ENCODE measurements at regions not wholly inside any gene's neighbourhood (a gene's known extent, or its start where the extent isn't known, plus 50 kb on each side); places are given as distances from the start of the nearest gene placed in this dataset.

GRCh38 chr13:105796081-105796480 lies 739.4 kb downstream of the EFNB2 start:
- DNase-seq (ENCODE audit: low read depth in 3 of 3) = no peak

GRCh38 chr13:105790923-105791322 lies 744.5 kb downstream of the EFNB2 start:
- no peak for DNase-seq (ENCODE audit: low read depth in 3 of 3)

GRCh38 chr13:105788530-105788929 lies 746.9 kb downstream of the EFNB2 start:
- DNase-seq (ENCODE audit: low read depth in 3 of 3) = no peak

GRCh38 chr13:105787632-105788031 lies 747.8 kb downstream of the EFNB2 start:
- no peak for DNase-seq (ENCODE audit: low read depth in 3 of 3)

- DNase-seq (ENCODE audit: low read depth in 3 of 3) = no peak
These were observed 750.0 kb downstream of the EFNB2 start for GRCh38 chr13:105785436-105785835.

GRCh38 chr13:105783261-105783660 lies 752.2 kb downstream of the EFNB2 start:
- no peak for DNase-seq (ENCODE audit: low read depth in 3 of 3)

GRCh38 chr13:105778196-105778595 lies 757.3 kb downstream of the EFNB2 start:
- no peak for DNase-seq (ENCODE audit: low read depth in 3 of 3)

- DNase-seq (ENCODE audit: low read depth in 3 of 3) = no peak
These were observed 760.6 kb downstream of the EFNB2 start for GRCh38 chr13:105774739-105775460.

- no peak for DNase-seq (ENCODE audit: low read depth in 3 of 3)
These were observed 761.5 kb downstream of the EFNB2 start for GRCh38 chr13:105773863-105774538.

GRCh38 chr13:105773241-105773640 lies 762.2 kb downstream of the EFNB2 start:
- DNase-seq (ENCODE audit: low read depth in 3 of 3) = no peak

GRCh38 chr13:105764486-105764885 lies 771.0 kb downstream of the EFNB2 start:
- no peak for DNase-seq (ENCODE audit: low read depth in 3 of 3)

GRCh38 chr13:105763851-105764250 lies 771.6 kb downstream of the EFNB2 start:
- DNase-seq (ENCODE audit: low read depth in 3 of 3) = no peak

GRCh38 chr13:105762096-105762495 lies 773.4 kb downstream of the EFNB2 start:
- no peak for DNase-seq (ENCODE audit: low read depth in 3 of 3)

GRCh38 chr13:105758918-105759860 lies 776.3 kb downstream of the EFNB2 start:
- DNase-seq (ENCODE audit: low read depth in 3 of 3) = no peak

- no peak for DNase-seq (ENCODE audit: low read depth in 3 of 3)
These were observed 794.7 kb downstream of the EFNB2 start for GRCh38 chr13:105740739-105741138.

GRCh38 chr13:105737688-105738087 lies 797.8 kb downstream of the EFNB2 start:
- DNase-seq (ENCODE audit: low read depth in 3 of 3) = no peak

- DNase-seq (ENCODE audit: low read depth in 3 of 3) = no peak
These were observed 800.2 kb downstream of the EFNB2 start for GRCh38 chr13:105735281-105735680.

GRCh38 chr13:105732806-105733529 lies 802.5 kb downstream of the EFNB2 start:
- DNase-seq (ENCODE audit: low read depth in 3 of 3) = no peak

GRCh38 chr13:105725887-105726286 lies 809.6 kb downstream of the EFNB2 start:
- DNase-seq (ENCODE audit: low read depth in 3 of 3) = no peak

- no peak for DNase-seq (ENCODE audit: low read depth in 3 of 3)
These were observed 814.4 kb downstream of the EFNB2 start for GRCh38 chr13:105721016-105721415.

GRCh38 chr13:105719859-105720258 lies 815.6 kb downstream of the EFNB2 start:
- DNase-seq (ENCODE audit: low read depth in 3 of 3) = no peak

GRCh38 chr13:105709181-105709580 lies 826.3 kb downstream of the EFNB2 start:
- DNase-seq (ENCODE audit: low read depth in 3 of 3) = no peak
